GM23248 (cell line): ENCODE measurements at regions not wholly inside any gene's neighbourhood (a gene's known extent, or its start where the extent isn't known, plus 50 kb on each side); places are given as distances from the start of the nearest gene placed in this dataset.

Source experiments
- EZH2 ChIP-seq: fragments of 200-600 bp; sonication (generic); IDR thresholded peaks from 2 replicates; pipeline ENCODE4 v1.6.1; 2018; ENCODE audit warnings: antibody characterized with exemption, mild to moderate bottlenecking; ENCODE audit not compliant: insufficient read depth, poor library complexity, severe bottlenecking
- EZH2phosphoT487 ChIP-seq: fragments of 200-600 bp; sonication (generic); IDR thresholded peaks from 2 replicates; pipeline ENCODE4 v1.6.1; 2018; ENCODE audit warnings: antibody characterized with exemption, moderate library complexity, mild to moderate bottlenecking, low read depth; ENCODE audit not compliant: insufficient read depth

DNA sequence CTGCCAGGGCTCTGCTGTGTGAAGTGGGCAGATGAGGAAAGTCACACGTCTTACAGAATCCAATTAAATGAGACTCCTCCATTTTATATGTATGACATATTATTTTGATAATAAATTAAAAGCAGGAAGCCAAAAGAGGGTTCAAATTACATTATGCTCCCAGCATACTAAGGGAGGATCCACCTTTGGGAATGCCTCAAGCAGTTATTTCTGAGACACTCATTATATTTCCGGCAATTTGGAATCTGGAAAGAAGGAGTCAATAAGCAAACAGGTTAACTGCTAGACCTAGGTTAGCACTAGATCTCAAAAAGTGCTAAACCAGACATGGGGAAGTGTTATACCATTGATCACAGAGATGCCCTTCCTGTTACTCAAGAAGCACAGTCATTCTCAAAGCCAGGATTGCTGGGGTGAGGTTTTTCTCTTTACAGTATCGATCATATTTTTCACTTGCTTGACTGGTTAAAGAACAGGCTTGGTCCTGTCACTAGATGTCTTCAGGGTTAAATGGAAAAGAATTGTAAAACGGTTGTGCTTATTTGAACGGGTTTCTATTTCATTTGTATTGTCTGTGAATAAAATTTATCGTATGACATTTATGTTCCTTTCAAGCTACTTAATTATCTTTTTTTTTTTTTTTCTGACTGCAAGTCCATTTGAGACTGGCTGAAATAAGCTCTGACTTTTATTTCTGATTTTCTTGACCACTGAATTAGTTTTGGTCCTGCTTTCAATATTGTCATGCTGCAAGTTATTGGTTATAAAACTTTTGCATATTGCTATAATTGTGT, 523.2 kb downstream of the KLF12 start:
- no peak for TF ChIP-seq EZH2
- no peak for TF ChIP-seq EZH2phosphoT487
